Activated CD4-positive, alpha-beta T cell treated with anti-CD3 and anti-CD28 coated beads for 4 hours (primary cell): ENCODE measurements at regions not wholly inside any gene's neighbourhood (a gene's known extent, or its start where the extent isn't known, plus 50 kb on each side); places are given as distances from the start of the nearest gene placed in this dataset.

Source experiments
- DNase-seq, 2 donors: peaks; one replicate each; pipeline ENCODE4 v3.0.0-alpha.2; 2020

- DNase-seq, result no peak
Observed at GRCh38 chr16:55125818-55126385, 195.2 kb downstream of the IRX5 start.

GRCh38 chr16:55126456-55126855, 195.8 kb downstream of the IRX5 start:
- no peak for DNase-seq

- DNase-seq, result no peak
Observed at GRCh38 chr16:55130456-55130855, 193.5 kb upstream of the IRX6 start.

- DNase-seq, result no peak
Observed at GRCh38 chr16:55130911-55131310, 193.1 kb upstream of the IRX6 start.

- DNase-seq, result no peak
Observed at GRCh38 chr16:55133654-55134053, 190.3 kb upstream of the IRX6 start.

GRCh38 chr16:55136356-55137150, 187.4 kb upstream of the IRX6 start:
- DNase-seq, result no peak

GRCh38 chr16:55138298-55138697, 185.7 kb upstream of the IRX6 start:
- DNase-seq, result no peak

- no peak for DNase-seq
Observed at GRCh38 chr16:55142405-55142804, 181.6 kb upstream of the IRX6 start.

- no peak for DNase-seq
Observed at GRCh38 chr16:55144651-55145050, 179.4 kb upstream of the IRX6 start.

- DNase-seq, result no peak
Observed at GRCh38 chr16:55145771-55146603, 178.0 kb upstream of the IRX6 start.

- no peak for DNase-seq
Observed at GRCh38 chr16:55146966-55147365, 177.0 kb upstream of the IRX6 start.

GRCh38 chr16:55147396-55147795, 176.6 kb upstream of the IRX6 start:
- no peak for DNase-seq

GRCh38 chr16:55149622-55150021, 174.4 kb upstream of the IRX6 start:
- DNase-seq, result no peak

GRCh38 chr16:55151561-55152305, 172.3 kb upstream of the IRX6 start:
- DNase-seq, result no peak

GRCh38 chr16:55152875-55153390, 171.1 kb upstream of the IRX6 start:
- no peak for DNase-seq

GRCh38 chr16:55154262-55154661, 169.7 kb upstream of the IRX6 start:
- DNase-seq, result no peak

GRCh38 chr16:55154956-55155355, 169.0 kb upstream of the IRX6 start:
- DNase-seq, result no peak

GRCh38 chr16:55155815-55156214, 168.2 kb upstream of the IRX6 start:
- no peak for DNase-seq

GRCh38 chr16:55169780-55170179, 154.2 kb upstream of the IRX6 start:
- DNase-seq, result no peak

GRCh38 chr16:55171241-55171640, 152.8 kb upstream of the IRX6 start:
- no peak for DNase-seq

GRCh38 chr16:55175389-55175788, 148.6 kb upstream of the IRX6 start:
- DNase-seq, result no peak

GRCh38 chr16:55176901-55177300, 147.1 kb upstream of the IRX6 start:
- DNase-seq, result no peak

- no peak for DNase-seq
Observed at GRCh38 chr16:55179411-55179810, 144.6 kb upstream of the IRX6 start.
